Endothelial cell of umbilical vein (primary cell): ENCODE measurements at regions not wholly inside any gene's neighbourhood (a gene's known extent, or its start where the extent isn't known, plus 50 kb on each side); places are given as distances from the start of the nearest gene placed in this dataset.

Source experiments
- BruUV-seq: library from RNA; stranded (reverse); fragments of 400-500 nt; replicated peaks from 2 replicates; lab custom pipeline; 2021; lab: Mats Ljungman, UMichigan
- CTCF ChIA-PET: fragments of 300-600, 350-600 bp; sonication (Branson Sonifier 250); formaldehyde crosslinking; loops from one replicate; lab custom pipeline; 2021; ENCODE audit warnings: antibody characterized with exemption, inconsistent platforms; lab: Charles Lee
- POLR2A ChIA-PET: fragments of 300-600, 350-600 bp; sonication (Branson Sonifier 250); formaldehyde crosslinking; loops from one replicate; lab custom pipeline; 2021; ENCODE audit warnings: antibody characterized with exemption, inconsistent platforms; lab: Charles Lee
- DNase-seq: peaks from one replicate; pipeline ENCODE4 v3.0.0-alpha.2; 2011; ENCODE audit warnings: low read depth, low spot score
- FAIRE-seq: peaks from 2 replicates; lab custom pipeline; 2011; peaks lifted over from hg19 to GRCh38; lab: Jason Lieb, UNC
- H2AFZ ChIP-seq: 2 replicates; pipeline ENCODE4 v1.6.0; 2012; ENCODE audit warnings: low read depth, low read length, control low read depth, inconsistent platforms
- H3K27ac ChIP-seq: 2 replicates; pipeline ENCODE4 v1.5.1; 2011; ENCODE audit warnings: low read depth, mild to moderate bottlenecking, control low read depth, low read length, moderate library complexity; ENCODE audit not compliant: insufficient read depth
- H3K27me3 ChIP-seq, 2 experiments: 2 replicates each; pipeline versions ENCODE4 v1.6.0 to v1.6.1; 2011; ENCODE audit warnings: low read length in 2 of 2, mixed read lengths in 1 of 2; ENCODE audit not compliant: control insufficient read depth in 2 of 2, insufficient read depth in 2 of 2
- H3K36me3 ChIP-seq, 2 experiments: 2 replicates in 1 of 2; 3 replicates in 1 of 2; pipeline ENCODE4 v1.5.1; 2011; ENCODE audit warnings: low read length in 2 of 2, mild to moderate bottlenecking in 1 of 2, moderate library complexity in 1 of 2; ENCODE audit not compliant: control insufficient read depth in 2 of 2, insufficient read depth in 2 of 2; ENCODE audit errors: extremely low read depth in 1 of 2
- H3K4me1 ChIP-seq: 3 replicates; pipeline ENCODE4 v1.5.1; 2011; ENCODE audit warnings: mild to moderate bottlenecking, low read length; ENCODE audit not compliant: control insufficient read depth, insufficient read depth; ENCODE audit errors: extremely low read depth
- H3K4me2 ChIP-seq: 2 replicates; pipeline ENCODE4 v1.6.1; 2011; ENCODE audit warnings: low read length, control low read depth, mixed read lengths; ENCODE audit not compliant: insufficient read depth
- H3K4me3 ChIP-seq, 3 experiments: fragments of 200-600 bp in 1 of 3; sonication (generic), shearing (Covaris generic) in 1 of 3; replicated peaks in 1 of 3; 2 replicates each; pipeline ENCODE4 v1.5.1; 2011 to 2016; ENCODE audit warnings: control low read depth in 3 of 3, low read length in 3 of 3, mild to moderate bottlenecking in 2 of 3, inconsistent platforms in 1 of 3, low read depth in 1 of 3, moderate library complexity in 1 of 3; ENCODE audit not compliant: insufficient read depth in 1 of 3
- H3K79me2 ChIP-seq: 2 replicates; pipeline ENCODE4 v1.6.0; 2012; ENCODE audit warnings: low read length, inconsistent platforms; ENCODE audit not compliant: control insufficient read depth, insufficient read depth
- H3K9ac ChIP-seq: replicated peaks from 2 replicates; pipeline ENCODE3; 2011; ENCODE audit warnings: low read length, control low read depth; ENCODE audit not compliant: insufficient read depth; ENCODE audit errors: extremely low read depth
- H3K9me1 ChIP-seq: replicated peaks from 3 replicates; pipeline ENCODE4 v1.6.0; 2011; ENCODE audit warnings: mild to moderate bottlenecking, low read length; ENCODE audit not compliant: control insufficient read depth, insufficient read depth; ENCODE audit errors: extremely low read depth
- H3K9me3 ChIP-seq: replicated peaks from 2 replicates; pipeline ENCODE4 v1.5.1; 2012; ENCODE audit warnings: low read length, inconsistent platforms; ENCODE audit not compliant: control insufficient read depth, insufficient read depth
- H4K20me1 ChIP-seq: replicated peaks from 2 replicates; pipeline ENCODE3; 2011; ENCODE audit warnings: mild to moderate bottlenecking, low read length; ENCODE audit not compliant: control insufficient read depth, insufficient read depth; ENCODE audit errors: extremely low read depth
- EZH2 ChIP-seq: IDR thresholded peaks from 2 replicates; pipeline ENCODE4 v1.6.1; 2012; ENCODE audit warnings: borderline replicate concordance, low read depth, mild to moderate bottlenecking, moderate library complexity, low read length, inconsistent platforms; ENCODE audit not compliant: severe bottlenecking
- FOS ChIP-seq: IDR thresholded peaks from 2 replicates; pipeline ENCODE4 v1.6.1; 2011; ENCODE audit warnings: mild to moderate bottlenecking, low read length, moderate library complexity, borderline replicate concordance; ENCODE audit not compliant: insufficient read depth
- GATA2 ChIP-seq: IDR thresholded peaks from 2 replicates; pipeline ENCODE4 v1.7.0; 2011; ENCODE audit warnings: low read depth, mild to moderate bottlenecking, moderate library complexity, mixed read lengths, low read length; ENCODE audit not compliant: insufficient read length, insufficient read depth
- JUN ChIP-seq: IDR thresholded peaks from 2 replicates; pipeline ENCODE4 v1.6.1; 2011; ENCODE audit warnings: borderline replicate concordance, low read depth; ENCODE audit not compliant: insufficient read length, insufficient read depth
- MYC ChIP-seq: IDR thresholded peaks from one replicate; pipeline ENCODE4 v1.6.1; 2011; ENCODE audit warnings: mild to moderate bottlenecking, low read depth, low read length
- POLR2A ChIP-seq: IDR thresholded peaks from 2 replicates; pipeline ENCODE4 v1.6.1; 2012; ENCODE audit warnings: low read depth, mild to moderate bottlenecking, control low read depth, low read length
- POLR2AphosphoS5 ChIP-seq: IDR thresholded peaks from 2 replicates; pipeline ENCODE4 v1.6.1; 2012; ENCODE audit warnings: low read depth, mild to moderate bottlenecking, control low read depth, low read length, moderate library complexity; ENCODE audit not compliant: insufficient read depth
- dilution Hi-C: fragments of 300-500 bp; cut with MboI; formaldehyde crosslinking; loops from one replicate; pipeline ENCODE4 v1.15.0; 2019; ENCODE audit warnings: low sequenced_read_pairs; ENCODE audit not compliant: extremely low pct_ligation_motif_present
- intact Hi-C: fragments of 100-400 bp; cut with micrococcal nuclease; formaldehyde crosslinking; loops from one replicate; pipeline ENCODE4 v1.10.0; 2022
- TF ChIP-seq, protein P1 (sequence below): IDR thresholded peaks from 2 replicates; pipeline ENCODE4 v1.6.1; 2011; ENCODE audit not compliant: insufficient read depth, insufficient read length
- TF ChIP-seq, protein P2 (sequence below), 2 donors: IDR thresholded peaks; 1 replicate in 1 of 2; 2 replicates in 1 of 2; pipeline ENCODE4 v1.5.1; 2011; ENCODE audit warnings: low read length in 2 of 2, mild to moderate bottlenecking in 2 of 2, moderate library complexity in 2 of 2, control low read depth in 1 of 2, inconsistent platforms in 1 of 2, low read depth in 1 of 2; ENCODE audit not compliant: insufficient read depth in 1 of 2; ENCODE audit errors: extremely low read depth in 1 of 2

DNA sequence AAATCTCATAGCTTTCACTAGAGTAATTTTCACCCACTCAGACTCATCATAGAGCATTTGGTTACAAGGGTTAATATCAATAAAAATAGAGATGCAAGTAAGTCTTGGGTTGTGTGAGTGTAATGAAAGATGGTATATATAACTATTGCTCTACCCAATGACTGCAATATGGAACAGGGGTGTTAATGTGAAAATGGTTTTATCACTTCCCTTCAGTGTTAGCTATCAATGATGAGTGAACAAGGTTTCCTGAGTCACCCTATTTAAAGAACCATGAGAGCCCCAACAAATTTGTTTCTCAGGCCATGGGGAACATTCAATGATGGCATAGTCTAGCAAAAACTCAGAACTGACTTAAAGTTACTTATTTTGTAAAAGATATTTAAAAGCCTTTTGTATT, 1133.6 kb upstream of the ZEB2 start:
- Histone ChIP-seq H3K9me3 (no peaks in the 10 kb centered on the region), H3K79me2 (no peaks in the 10 kb centered on the region), H3K9ac (no peak overlapping the region), H3K4me1 (no peaks in the 10 kb centered on the region), H3K27ac (no peak overlapping the region), H4K20me1 (no peaks in the 10 kb centered on the region), H3K4me3 (no peak overlapping the region), H2AFZ (no peak overlapping the region), H3K4me2 (no peak overlapping the region), H3K9me1 (no peaks in the 10 kb centered on the region), H3K36me3 (no peaks in the 10 kb centered on the region), H3K27me3 (no peaks in the 10 kb centered on the region)
- CTCF ChIA-PET = no interaction called here
- TF ChIP-seq, protein P1, sequence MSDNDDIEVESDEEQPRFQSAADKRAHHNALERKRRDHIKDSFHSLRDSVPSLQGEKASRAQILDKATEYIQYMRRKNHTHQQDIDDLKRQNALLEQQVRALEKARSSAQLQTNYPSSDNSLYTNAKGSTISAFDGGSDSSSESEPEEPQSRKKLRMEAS = no peak
- TF ChIP-seq POLR2A (no peak), GATA2 (no peak), JUN (no peak), EZH2 (no peak), MYC (no peak), FOS (no peak), POLR2AphosphoS5 (no peak)
- TF ChIP-seq, protein P2, sequence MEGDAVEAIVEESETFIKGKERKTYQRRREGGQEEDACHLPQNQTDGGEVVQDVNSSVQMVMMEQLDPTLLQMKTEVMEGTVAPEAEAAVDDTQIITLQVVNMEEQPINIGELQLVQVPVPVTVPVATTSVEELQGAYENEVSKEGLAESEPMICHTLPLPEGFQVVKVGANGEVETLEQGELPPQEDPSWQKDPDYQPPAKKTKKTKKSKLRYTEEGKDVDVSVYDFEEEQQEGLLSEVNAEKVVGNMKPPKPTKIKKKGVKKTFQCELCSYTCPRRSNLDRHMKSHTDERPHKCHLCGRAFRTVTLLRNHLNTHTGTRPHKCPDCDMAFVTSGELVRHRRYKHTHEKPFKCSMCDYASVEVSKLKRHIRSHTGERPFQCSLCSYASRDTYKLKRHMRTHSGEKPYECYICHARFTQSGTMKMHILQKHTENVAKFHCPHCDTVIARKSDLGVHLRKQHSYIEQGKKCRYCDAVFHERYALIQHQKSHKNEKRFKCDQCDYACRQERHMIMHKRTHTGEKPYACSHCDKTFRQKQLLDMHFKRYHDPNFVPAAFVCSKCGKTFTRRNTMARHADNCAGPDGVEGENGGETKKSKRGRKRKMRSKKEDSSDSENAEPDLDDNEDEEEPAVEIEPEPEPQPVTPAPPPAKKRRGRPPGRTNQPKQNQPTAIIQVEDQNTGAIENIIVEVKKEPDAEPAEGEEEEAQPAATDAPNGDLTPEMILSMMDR (IDR thresholded peaks at IDR 0.05; ENCODE audit: extremely low read depth in 1 of 2, insufficient read depth in 1 of 2, low read depth in 1 of 2, low read length in 2 of 2) = no peak
- intact Hi-C loops = no loop called here
- DNase-seq (no peak), FAIRE-seq (no peak)
- POLR2A ChIA-PET = no interaction called here
- dilution Hi-C loops = no loop called here
- no TSS peak for BruUV-seq
